ENCODE measurements at regions not wholly inside any gene's neighbourhood (a gene's known extent, or its start where the extent isn't known, plus 50 kb on each side); places are given as distances from the start of the nearest gene placed in this dataset.

DNA sequence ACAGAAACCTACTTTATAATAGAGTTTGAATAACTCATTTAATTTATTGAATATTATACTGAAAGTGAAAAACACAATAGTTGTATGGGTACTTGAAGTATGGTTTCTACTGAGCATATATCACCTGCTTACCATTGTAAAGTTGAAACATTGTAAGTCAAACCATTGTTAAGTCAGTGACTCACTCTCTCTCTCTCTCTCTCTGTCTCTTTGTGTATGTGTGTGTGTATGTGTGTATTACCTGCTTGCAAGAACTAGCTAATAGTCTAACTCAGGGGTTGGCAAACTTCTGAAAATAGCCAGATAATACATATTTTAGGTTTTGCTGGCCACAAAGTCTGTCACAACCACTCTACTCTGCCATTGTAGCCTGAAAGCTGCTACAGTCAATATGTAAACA lies 564.3 kb upstream of the ZNF608 start:
- Histone ChIP-seq H3K9me3 (replicated peaks in 1 of 3) (no peaks in the 10 kb centered on the region), H3K27ac (no peak overlapping the region), H3K36me3 (replicated peaks in 1 of 2) (no peaks in the 10 kb centered on the region), H3K4me1 (replicated peaks in 1 of 2) (no peaks in the 10 kb centered on the region), H3K4me3 (no peak overlapping the region), H3K27me3 (no peaks in the 10 kb centered on the region)
- intact Hi-C loops (cut with DNase I) = no loop called here
- no peak for TF ChIP-seq POLR2A (IDR thresholded peaks at IDR 0.05)
- TF ChIP-seq, protein P1, sequence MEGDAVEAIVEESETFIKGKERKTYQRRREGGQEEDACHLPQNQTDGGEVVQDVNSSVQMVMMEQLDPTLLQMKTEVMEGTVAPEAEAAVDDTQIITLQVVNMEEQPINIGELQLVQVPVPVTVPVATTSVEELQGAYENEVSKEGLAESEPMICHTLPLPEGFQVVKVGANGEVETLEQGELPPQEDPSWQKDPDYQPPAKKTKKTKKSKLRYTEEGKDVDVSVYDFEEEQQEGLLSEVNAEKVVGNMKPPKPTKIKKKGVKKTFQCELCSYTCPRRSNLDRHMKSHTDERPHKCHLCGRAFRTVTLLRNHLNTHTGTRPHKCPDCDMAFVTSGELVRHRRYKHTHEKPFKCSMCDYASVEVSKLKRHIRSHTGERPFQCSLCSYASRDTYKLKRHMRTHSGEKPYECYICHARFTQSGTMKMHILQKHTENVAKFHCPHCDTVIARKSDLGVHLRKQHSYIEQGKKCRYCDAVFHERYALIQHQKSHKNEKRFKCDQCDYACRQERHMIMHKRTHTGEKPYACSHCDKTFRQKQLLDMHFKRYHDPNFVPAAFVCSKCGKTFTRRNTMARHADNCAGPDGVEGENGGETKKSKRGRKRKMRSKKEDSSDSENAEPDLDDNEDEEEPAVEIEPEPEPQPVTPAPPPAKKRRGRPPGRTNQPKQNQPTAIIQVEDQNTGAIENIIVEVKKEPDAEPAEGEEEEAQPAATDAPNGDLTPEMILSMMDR (IDR thresholded peaks at IDR 0.05) = no peak
- DNase-seq = no peak

DNA sequence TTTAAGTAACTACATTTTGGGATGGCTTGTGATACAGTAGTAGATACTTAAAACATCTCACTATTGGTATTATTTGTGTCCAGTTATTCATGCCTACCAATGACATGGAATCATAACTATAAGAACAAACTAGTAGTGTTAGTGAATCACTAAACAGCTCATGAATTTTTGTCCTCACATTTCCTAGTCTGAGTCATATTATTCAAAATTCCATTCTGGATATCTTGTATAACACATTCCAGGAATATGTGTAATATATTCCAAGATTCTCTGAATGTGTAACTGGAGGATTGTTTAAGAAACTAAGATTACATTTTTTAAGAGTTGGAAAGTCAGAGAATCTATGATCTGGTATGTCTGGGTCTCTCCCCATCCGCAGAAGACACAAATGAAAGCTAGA lies 565.3 kb upstream of the ZNF608 start:
- DNase-seq = no peak
- WGBS, 4 donors = 79 to 90% (median 86%) methylated on average over 1 of the region's 1 CpG
- Histone ChIP-seq H3K4me3 (no peak overlapping the region), H3K27ac (no peak overlapping the region), H3K36me3 (replicated peaks in 1 of 2) (no peaks in the 10 kb centered on the region), H3K9me3 (replicated peaks in 1 of 3) (no peaks in the 10 kb centered on the region), H3K27me3 (no peaks in the 10 kb centered on the region), H3K4me1 (replicated peaks in 1 of 2) (no peaks in the 10 kb centered on the region)
- intact Hi-C loops (cut with DNase I) = no loop called here
- no peak for TF ChIP-seq POLR2A (IDR thresholded peaks at IDR 0.05)
- TF ChIP-seq, protein P1 (IDR thresholded peaks at IDR 0.05) = no peak

DNA sequence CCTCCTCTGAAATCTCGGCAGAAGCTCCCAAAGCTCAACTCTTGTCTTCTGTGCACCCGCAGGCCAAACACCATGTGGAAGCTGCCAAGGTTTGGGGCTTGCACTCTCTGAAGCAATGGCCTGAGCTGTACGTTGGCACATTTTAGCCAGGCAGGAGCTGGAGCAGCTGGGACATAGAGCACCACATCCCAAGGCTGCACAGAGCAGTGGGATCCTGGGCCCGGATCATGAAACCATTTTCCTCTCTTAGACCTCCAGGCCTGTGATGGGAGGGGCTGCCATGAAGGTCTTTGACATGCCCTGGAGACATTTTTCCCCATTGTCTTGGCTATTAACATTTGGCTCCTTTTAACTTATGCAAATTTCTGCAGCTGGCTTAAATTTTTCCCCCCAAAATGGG lies 567.1 kb upstream of the ZNF608 start:
- no peak for TF ChIP-seq POLR2A (IDR thresholded peaks at IDR 0.05)
- TF ChIP-seq, protein P1 (IDR thresholded peaks at IDR 0.05) = no peak
- DNase-seq = no peak
- H3K27me3 ChIP-seq = no peaks in the 10 kb centered on the region
- no peaks in the 10 kb centered on the region for H3K36me3 ChIP-seq (replicated peaks in 1 of 2)
- intact Hi-C loops (cut with DNase I) = no loop called here
- no peaks in the 10 kb centered on the region for H3K9me3 ChIP-seq (replicated peaks in 1 of 3)
- H3K4me1 ChIP-seq (replicated peaks in 1 of 2) = no peaks in the 10 kb centered on the region
- H3K27ac ChIP-seq = no peak overlapping the region
- no peak overlapping the region for H3K4me3 ChIP-seq
- 88 to 100% (median 97%) methylated on average over 3 to 4 of the region's 4 CpGs for WGBS, 4 donors

DNA sequence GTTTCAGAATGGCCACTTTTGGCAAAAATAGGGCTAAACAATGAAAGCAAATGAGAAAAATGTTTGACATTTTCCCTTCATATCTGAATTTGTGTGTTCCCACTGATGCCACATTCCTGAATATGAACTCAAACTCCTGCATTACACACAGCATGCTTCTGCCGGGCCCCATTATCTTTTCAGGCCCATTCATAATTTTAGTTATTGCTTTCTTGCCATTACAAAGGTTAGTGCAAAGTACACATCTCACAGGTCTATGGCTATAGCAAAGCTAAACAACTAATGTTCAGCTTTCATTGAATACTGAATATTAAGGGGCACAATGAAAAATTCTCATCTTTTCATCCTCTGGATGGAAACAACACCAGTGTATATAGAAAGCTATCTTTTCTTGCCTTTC lies 568.9 kb upstream of the ZNF608 start:
- Histone ChIP-seq H3K4me3 (no peak overlapping the region), H3K27ac (no peak overlapping the region), H3K27me3 (no peaks in the 10 kb centered on the region), H3K4me1 (replicated peaks in 1 of 2) (no peaks in the 10 kb centered on the region), H3K36me3 (replicated peaks in 1 of 2) (no peaks in the 10 kb centered on the region), H3K9me3 (replicated peaks in 1 of 3) (no peaks in the 10 kb centered on the region)
- DNase-seq = no peak
- intact Hi-C loops (cut with DNase I) = no loop called here
- TF ChIP-seq POLR2A (IDR thresholded peaks at IDR 0.05) = no peak
- TF ChIP-seq, protein P1 (IDR thresholded peaks at IDR 0.05) = no peak
- WGBS, 4 donors = 55 to 100% (median 96%) methylated on average over 1 of the region's 1 CpG
